Mesendoderm (in vitro differentiated cells): ENCODE measurements at regions not wholly inside any gene's neighbourhood (a gene's known extent, or its start where the extent isn't known, plus 50 kb on each side); places are given as distances from the start of the nearest gene placed in this dataset.

Experiments used
- DNase-seq: peaks from one replicate; pipeline ENCODE4 v3.0.0; 2013
- H2AK5ac ChIP-seq: 2 replicates; pipeline ENCODE4 v1.6.1; 2013; ENCODE audit warnings: low read length, inconsistent platforms
- H2BK120ac ChIP-seq: 2 replicates; pipeline ENCODE4 v1.6.1; 2013; ENCODE audit warnings: low read depth, mild to moderate bottlenecking, low read length, moderate library complexity, mixed read lengths
- H2BK15ac ChIP-seq: replicated peaks from 2 replicates; pipeline ENCODE4 v1.6.1; 2013; ENCODE audit warnings: low read depth, mild to moderate bottlenecking, moderate library complexity
- H2BK5ac ChIP-seq: 2 replicates; pipeline ENCODE4 v1.6.1; 2013; ENCODE audit warnings: low read length, inconsistent platforms
- H3K18ac ChIP-seq: 2 replicates; pipeline ENCODE4 v1.6.1; 2013; ENCODE audit warnings: mild to moderate bottlenecking, low read length, mixed read lengths
- H3K23ac ChIP-seq: one replicate; pipeline ENCODE4 v1.6.1; 2013; ENCODE audit warnings: low read length
- H3K27ac ChIP-seq: 2 replicates; pipeline ENCODE4 v1.5.1; 2013; ENCODE audit warnings: low read depth, mild to moderate bottlenecking, inconsistent platforms, low read length, moderate library complexity
- H3K27me3 ChIP-seq: 2 replicates; pipeline ENCODE4 v1.6.1; 2013; ENCODE audit warnings: low read length, control low read depth, mild to moderate bottlenecking, inconsistent platforms; ENCODE audit not compliant: insufficient read depth, poor library complexity
- H3K36me3 ChIP-seq: 2 replicates; pipeline ENCODE4 v1.6.1; 2013; ENCODE audit warnings: low read length, inconsistent platforms; ENCODE audit not compliant: control insufficient read depth, insufficient read depth
- H3K4ac ChIP-seq: one replicate; pipeline ENCODE4 v1.6.1; 2013; ENCODE audit warnings: low read depth, mild to moderate bottlenecking, low read length, moderate library complexity
- H3K4me1 ChIP-seq: 2 replicates; pipeline ENCODE4 v1.6.1; 2013; ENCODE audit warnings: low read depth, low read length, inconsistent platforms; ENCODE audit not compliant: control insufficient read depth
- H3K4me2 ChIP-seq: 2 replicates; pipeline ENCODE4 v1.6.1; 2013; ENCODE audit warnings: low read length
- H3K4me3 ChIP-seq: 2 replicates; pipeline ENCODE4 v1.5.1; 2013; ENCODE audit warnings: mild to moderate bottlenecking, low read length
- H3K56ac ChIP-seq: one replicate; pipeline ENCODE4 v1.6.1; 2013; ENCODE audit warnings: low read length
- H3K79me1 ChIP-seq: 2 replicates; pipeline ENCODE4 v1.6.1; 2013; ENCODE audit warnings: low read length, inconsistent platforms
- H3K79me2 ChIP-seq: 2 replicates; pipeline ENCODE4 v1.6.1; 2013; ENCODE audit warnings: mild to moderate bottlenecking, low read length; ENCODE audit not compliant: control insufficient read depth, insufficient read depth
- H3K9ac ChIP-seq: 2 replicates; pipeline ENCODE4 v1.6.1; 2013; ENCODE audit warnings: low read length, inconsistent platforms
- H4K5ac ChIP-seq: one replicate; pipeline ENCODE4 v1.6.1; 2013; ENCODE audit warnings: low read length
- H4K8ac ChIP-seq: one replicate; pipeline ENCODE4 v1.6.1; 2013; ENCODE audit warnings: low read depth, mild to moderate bottlenecking, control low read depth, low read length, moderate library complexity
- WGBS: extraction: QIAGEN DNeasy Blood & Tissue Kit; methylation state at CpG from one replicate; pipeline ENCODE4 v1.1.7; 2013; ENCODE audit warnings: low lambda C conversion rate, missing lambda C conversion rate; ENCODE audit not compliant: insufficient coverage; ENCODE audit errors: extremely low coverage; 5-methylcytosine and 5-hydroxymethylcytosine counted together

GRCh38 chr17:70408768-70409167, 239.4 kb downstream of the KCNJ2 start:
- Histone ChIP-seq H2BK15ac (no peak overlapping the region), H2BK5ac (no peak overlapping the region), H2BK120ac (no peak overlapping the region), H4K5ac (no peak overlapping the region), H3K4me1 (no peaks in the 10 kb centered on the region), H3K27ac (no peak overlapping the region), H3K27me3 (no peaks in the 10 kb centered on the region), H3K4me3 (no peak overlapping the region), H3K4ac (no peak overlapping the region), H3K23ac (no peak overlapping the region), H2AK5ac (no peak overlapping the region), H4K8ac (no peak overlapping the region), H3K79me1 (no peaks in the 10 kb centered on the region), H3K36me3 (no peaks in the 10 kb centered on the region), H3K9ac (no peak overlapping the region), H3K18ac (no peak overlapping the region), H3K56ac (no peak overlapping the region), H3K4me2 (no peak overlapping the region), H3K79me2 (no peaks in the 10 kb centered on the region)
- no CpG with 5 or more reads among the region's 1 CpG for WGBS
- no peak for DNase-seq

- Histone ChIP-seq H3K4me1 (no peaks in the 10 kb centered on the region), H3K18ac (no peak overlapping the region), H3K56ac (no peak overlapping the region), H2AK5ac (no peak overlapping the region), H2BK15ac (peak overlapping the region; percentile 7), H3K4me2 (no peak overlapping the region), H3K4ac (no peak overlapping the region), H2BK5ac (no peak overlapping the region), H3K9ac (no peak overlapping the region), H4K8ac (no peak overlapping the region), H3K79me2 (no peaks in the 10 kb centered on the region), H3K79me1 (no peaks in the 10 kb centered on the region), H3K4me3 (no peak overlapping the region), H2BK120ac (no peak overlapping the region), H3K27ac (no peak overlapping the region), H3K27me3 (no peaks in the 10 kb centered on the region), H3K36me3 (no peaks in the 10 kb centered on the region), H3K23ac (no peak overlapping the region), H4K5ac (no peak overlapping the region)
- peak; percentile 5 for DNase-seq
- WGBS, result no CpG with 5 or more reads among the region's 3 CpGs
These were observed 245.0 kb downstream of the KCNJ2 start for GRCh38 chr17:70414300-70414699.

- Histone ChIP-seq H2BK120ac (no peak overlapping the region), H3K27ac (no peak overlapping the region), H3K79me1 (no peaks in the 10 kb centered on the region), H4K8ac (no peak overlapping the region), H3K4ac (no peak overlapping the region), H3K56ac (no peak overlapping the region), H3K23ac (no peak overlapping the region), H3K36me3 (no peaks in the 10 kb centered on the region), H3K27me3 (no peaks in the 10 kb centered on the region), H3K4me1 (no peaks in the 10 kb centered on the region), H2AK5ac (no peak overlapping the region), H3K9ac (no peak overlapping the region), H3K79me2 (no peaks in the 10 kb centered on the region), H3K4me2 (no peak overlapping the region), H2BK5ac (no peak overlapping the region), H2BK15ac (no peak overlapping the region), H3K4me3 (no peak overlapping the region), H4K5ac (no peak overlapping the region), H3K18ac (no peak overlapping the region)
- no peak for DNase-seq
- no CpG with 5 or more reads among the region's 2 CpGs for whole genome bisulfite sequencing
These were observed 251.6 kb downstream of the KCNJ2 start for GRCh38 chr17:70420861-70421445.

GRCh38 chr17:70422862-70423261, 253.5 kb downstream of the KCNJ2 start:
- no peak overlapping the region for H3K4me2 ChIP-seq
- no peak overlapping the region for H2BK5ac ChIP-seq
- H3K36me3 ChIP-seq, result no peaks in the 10 kb centered on the region
- H3K4me3 ChIP-seq, result no peak overlapping the region
- no peak overlapping the region for H3K9ac ChIP-seq
- no peak overlapping the region for H4K8ac ChIP-seq
- no peak overlapping the region for H3K27ac ChIP-seq
- no peak for DNase-seq
- H3K4ac ChIP-seq, result no peak overlapping the region
- no peaks in the 10 kb centered on the region for H3K79me2 ChIP-seq
- no peak overlapping the region for H3K23ac ChIP-seq
- H2AK5ac ChIP-seq, result no peak overlapping the region
- no peaks in the 10 kb centered on the region for H3K79me1 ChIP-seq
- no peak overlapping the region for H3K18ac ChIP-seq
- no peak overlapping the region for H3K56ac ChIP-seq
- H2BK120ac ChIP-seq, result no peak overlapping the region
- H3K27me3 ChIP-seq, result no peaks in the 10 kb centered on the region
- no peak overlapping the region for H4K5ac ChIP-seq
- H3K4me1 ChIP-seq, result no peaks in the 10 kb centered on the region
- H2BK15ac ChIP-seq, result no peak overlapping the region

GRCh38 chr17:70423562-70423961, 254.2 kb downstream of the KCNJ2 start:
- no peak overlapping the region for H3K27ac ChIP-seq
- no peak overlapping the region for H3K18ac ChIP-seq
- no peak overlapping the region for H3K4ac ChIP-seq
- no peaks in the 10 kb centered on the region for H3K27me3 ChIP-seq
- H4K5ac ChIP-seq, result no peak overlapping the region
- WGBS, result no CpG with 5 or more reads among the region's 2 CpGs
- no peak overlapping the region for H2BK120ac ChIP-seq
- no peak overlapping the region for H3K4me3 ChIP-seq
- H3K4me1 ChIP-seq, result no peaks in the 10 kb centered on the region
- H3K36me3 ChIP-seq, result no peaks in the 10 kb centered on the region
- no peak overlapping the region for H4K8ac ChIP-seq
- H3K23ac ChIP-seq, result no peak overlapping the region
- no peak overlapping the region for H3K56ac ChIP-seq
- H3K4me2 ChIP-seq, result no peak overlapping the region
- no peak overlapping the region for H3K9ac ChIP-seq
- no peak overlapping the region for H2BK15ac ChIP-seq
- DNase-seq, result no peak
- H2BK5ac ChIP-seq, result no peak overlapping the region
- no peak overlapping the region for H2AK5ac ChIP-seq
- H3K79me1 ChIP-seq, result no peaks in the 10 kb centered on the region
- no peaks in the 10 kb centered on the region for H3K79me2 ChIP-seq

GRCh38 chr17:70426752-70427151, 257.4 kb downstream of the KCNJ2 start:
- H3K4ac ChIP-seq, result no peak overlapping the region
- H2AK5ac ChIP-seq, result no peak overlapping the region
- no peak for DNase-seq
- no CpG with 5 or more reads among the region's 3 CpGs for WGBS
- H3K4me2 ChIP-seq, result no peak overlapping the region
- H3K18ac ChIP-seq, result no peak overlapping the region
- no peaks in the 10 kb centered on the region for H3K4me1 ChIP-seq
- no peaks in the 10 kb centered on the region for H3K27me3 ChIP-seq
- H3K4me3 ChIP-seq, result no peak overlapping the region
- H3K27ac ChIP-seq, result no peak overlapping the region
- H3K36me3 ChIP-seq, result no peaks in the 10 kb centered on the region
- H2BK15ac ChIP-seq, result peak overlapping the region; percentile 19
- H3K56ac ChIP-seq, result no peak overlapping the region
- no peak overlapping the region for H2BK120ac ChIP-seq
- no peak overlapping the region for H4K5ac ChIP-seq
- no peaks in the 10 kb centered on the region for H3K79me1 ChIP-seq
- no peak overlapping the region for H4K8ac ChIP-seq
- H2BK5ac ChIP-seq, result no peak overlapping the region
- H3K9ac ChIP-seq, result no peak overlapping the region
- no peak overlapping the region for H3K23ac ChIP-seq
- H3K79me2 ChIP-seq, result no peaks in the 10 kb centered on the region
